Fibroblast of lung (primary cell): ENCODE measurements at regions not wholly inside any gene's neighbourhood (a gene's known extent, or its start where the extent isn't known, plus 50 kb on each side); places are given as distances from the start of the nearest gene placed in this dataset.

ENCODE experiments used
- DNase-seq, 2 donors: peaks; one replicate each; pipeline versions ENCODE4 v3.0.0 to v3.0.0-alpha.2; 2010; ENCODE audit warnings: low read depth in 2 of 2
- H2AFZ ChIP-seq: 2 replicates; pipeline ENCODE4 v1.5.1; 2012; ENCODE audit warnings: low read length, control low read depth, inconsistent platforms
- H3K27ac ChIP-seq: 2 replicates; pipeline ENCODE4 v1.5.1; 2011; ENCODE audit warnings: low read length, control low read depth; ENCODE audit not compliant: insufficient read depth
- H3K27me3 ChIP-seq: 2 replicates; pipeline ENCODE4 v1.5.1; 2011; ENCODE audit warnings: mild to moderate bottlenecking, low read length; ENCODE audit not compliant: control insufficient read depth, insufficient read depth
- H3K36me3 ChIP-seq: 2 replicates; pipeline ENCODE4 v1.5.1; 2011; ENCODE audit warnings: low read length; ENCODE audit not compliant: control insufficient read depth, insufficient read depth
- H3K4me1 ChIP-seq: 2 replicates; pipeline ENCODE4 v1.5.1; 2011; ENCODE audit warnings: low read length; ENCODE audit not compliant: control insufficient read depth, insufficient read depth; ENCODE audit errors: extremely low read depth
- H3K4me2 ChIP-seq: 2 replicates; pipeline ENCODE4 v1.5.1; 2011; ENCODE audit warnings: low read length, control low read depth; ENCODE audit not compliant: insufficient read depth; ENCODE audit errors: extremely low read depth
- H3K4me3 ChIP-seq, 4 experiments: fragments of 200-600 bp in 1 of 4; sonication (generic) in 1 of 4; replicated peaks in 1 of 4; 2 replicates each; pipeline ENCODE4 v1.5.1; 2011 to 2016; ENCODE audit warnings: low read length in 4 of 4, low read depth in 3 of 4, mild to moderate bottlenecking in 3 of 4, control low read depth in 2 of 4, inconsistent platforms in 1 of 4, mixed read lengths in 1 of 4; ENCODE audit not compliant: insufficient read depth in 1 of 4; ENCODE audit errors: control extremely low read depth in 1 of 4
- H3K79me2 ChIP-seq: 2 replicates; pipeline ENCODE4 v1.5.1; 2012; ENCODE audit warnings: mild to moderate bottlenecking, low read length, inconsistent platforms; ENCODE audit not compliant: control insufficient read depth, insufficient read depth
- H3K9ac ChIP-seq: 2 replicates; pipeline ENCODE4 v1.5.1; 2011; ENCODE audit warnings: mild to moderate bottlenecking, low read length, control low read depth; ENCODE audit not compliant: insufficient read depth
- H3K9me3 ChIP-seq: 2 replicates; pipeline ENCODE4 v1.5.1; 2012; ENCODE audit warnings: low read depth, low read length; ENCODE audit not compliant: control insufficient read depth, insufficient read depth
- H4K20me1 ChIP-seq: 2 replicates; pipeline ENCODE4 v1.5.1; 2011; ENCODE audit warnings: low read length; ENCODE audit not compliant: control insufficient read depth, insufficient read depth; ENCODE audit errors: extremely low read depth
- CTCF ChIP-seq, 2 donors: IDR thresholded peaks in 1 of 2; conservative IDR thresholded peaks in 1 of 2; 1 replicate in 1 of 2; 2 replicates in 1 of 2; pipeline ENCODE4 v1.5.1; 2011 to 2012; ENCODE audit warnings: low read length in 2 of 2, control low read depth in 1 of 2, inconsistent platforms in 1 of 2, low read depth in 1 of 2, mild to moderate bottlenecking in 1 of 2
- EZH2 ChIP-seq: IDR thresholded peaks from 2 replicates; pipeline ENCODE4 v1.5.1; 2012; ENCODE audit warnings: low read length, control low read depth, mild to moderate bottlenecking; ENCODE audit errors: missing control alignments

- Histone ChIP-seq H3K4me2 (no peak overlapping the region), H3K27ac (no peak overlapping the region), H3K79me2 (no peaks in the 10 kb centered on the region), H3K4me3 (no peak overlapping the region), H3K36me3 (no peaks in the 10 kb centered on the region), H3K27me3 (no peaks in the 10 kb centered on the region), H4K20me1 (no peaks in the 10 kb centered on the region), H3K4me1 (peaks cover 3% of the 10 kb centered on the region), H2AFZ (no peak overlapping the region), H3K9me3 (no peaks in the 10 kb centered on the region), H3K9ac (no peak overlapping the region)
- no peak for TF ChIP-seq CTCF (conservative IDR thresholded peaks at IDR 0.05 in 1 of 2, IDR thresholded peaks at IDR 0.05 in 1 of 2; ENCODE audit: low read depth in 1 of 2, low read length in 2 of 2)
- no peak for TF ChIP-seq EZH2
- no peak for DNase-seq
Observed at GRCh38 chr1:178034676-178035075, 59.2 kb upstream of the RASAL2 start.

GRCh38 chr1:178036090-178036489 lies 57.8 kb upstream of the RASAL2 start:
- H3K4me2 ChIP-seq = no peak overlapping the region
- TF ChIP-seq CTCF (conservative IDR thresholded peaks at IDR 0.05 in 1 of 2, IDR thresholded peaks at IDR 0.05 in 1 of 2; ENCODE audit: low read depth in 1 of 2, low read length in 2 of 2) = no peak
- TF ChIP-seq EZH2 = no peak
- H3K9ac ChIP-seq = no peak overlapping the region
- no peak overlapping the region for H2AFZ ChIP-seq
- no peaks in the 10 kb centered on the region for H3K9me3 ChIP-seq
- H3K27ac ChIP-seq = no peak overlapping the region
- H3K4me1 ChIP-seq = peaks cover 3% of the 10 kb centered on the region
- no peak for DNase-seq
- H3K4me3 ChIP-seq = no peak overlapping the region
- H4K20me1 ChIP-seq = no peaks in the 10 kb centered on the region
- no peaks in the 10 kb centered on the region for H3K79me2 ChIP-seq
- no peaks in the 10 kb centered on the region for H3K36me3 ChIP-seq
- no peaks in the 10 kb centered on the region for H3K27me3 ChIP-seq

- peak overlapping the region; percentile 45 to 62 (median 58) for H3K4me3 ChIP-seq
- DNase-seq = peak; percentile 77 to 81
- H2AFZ ChIP-seq = peak overlapping the region; percentile 82
- no peaks in the 10 kb centered on the region for H3K36me3 ChIP-seq
- peak overlapping the region; percentile 74 for H3K4me2 ChIP-seq
- H4K20me1 ChIP-seq = no peaks in the 10 kb centered on the region
- H3K27me3 ChIP-seq = no peaks in the 10 kb centered on the region
- H3K9ac ChIP-seq = peak overlapping the region; percentile 27
- no peak for TF ChIP-seq EZH2
- peak; percentile 38 to 49 for TF ChIP-seq CTCF (conservative IDR thresholded peaks at IDR 0.05 in 1 of 2, IDR thresholded peaks at IDR 0.05 in 1 of 2; ENCODE audit: low read depth in 1 of 2, low read length in 2 of 2)
- peaks cover 3% of the 10 kb centered on the region for H3K4me1 ChIP-seq
- H3K9me3 ChIP-seq = no peaks in the 10 kb centered on the region
- H3K79me2 ChIP-seq = no peaks in the 10 kb centered on the region
- no peak overlapping the region for H3K27ac ChIP-seq
Observed at GRCh38 chr1:178037510-178038253, 56.2 kb upstream of the RASAL2 start.
